K562 (cell line): ENCODE measurements at regions not wholly inside any gene's neighbourhood (a gene's known extent, or its start where the extent isn't known, plus 50 kb on each side); places are given as distances from the start of the nearest gene placed in this dataset.

Experiments used
- DDX20 ChIP-seq: fragments of 450-650 bp; IDR thresholded peaks from 2 replicates; pipeline ENCODE4 v1.6.1; 2016; ENCODE audit warnings: missing genetic modification characterization, low read depth, mild to moderate bottlenecking, missing compliant biosample characterization, moderate library complexity
- FOSL1 ChIP-seq: fragments of 200-800 bp; sonication (Bioruptor generic); conservative IDR thresholded peaks from 2 replicates; pipeline ENCODE4 v1.6.1; 2016; ENCODE audit warnings: missing genetic modification characterization, missing compliant biosample characterization
- MGA ChIP-seq: fragments of 450-650 bp; IDR thresholded peaks from 2 replicates; pipeline ENCODE4 v1.6.1; 2016; ENCODE audit warnings: mild to moderate bottlenecking, moderate library complexity
- SNIP1 ChIP-seq: fragments of 450-650 bp; IDR thresholded peaks from 2 replicates; pipeline ENCODE4 v1.7.1; 2017; ENCODE audit warnings: low read depth, mild to moderate bottlenecking

- no peak for TF ChIP-seq MGA
- TF ChIP-seq FOSL1 (tag): peak; percentile 36; the same call in 1 of the 2 replicates
- TF ChIP-seq SNIP1: no peak
- TF ChIP-seq DDX20 (tag): no peak
Measured at GRCh38 chr5:74327339-74327685, 313.2 kb downstream of the ENC1 start (continued).
